Prostate gland (tissue), 2 donors: ENCODE measurements at regions not wholly inside any gene's neighbourhood (a gene's known extent, or its start where the extent isn't known, plus 50 kb on each side); places are given as distances from the start of the nearest gene placed in this dataset.

Experiments
- DNase-seq: peaks from one replicate; pipeline ENCODE4 v3.0.0-alpha.2; 2019; ENCODE audit warnings: low spot score
- H3K27ac ChIP-seq, 2 donors: fragments of 200-600 bp; sonication (generic); 2 replicates each; pipeline ENCODE4 v1.5.1; 2017 to 2019
- H3K27me3 ChIP-seq: fragments of 200-600 bp; sonication (generic); replicated peaks from 2 replicates; pipeline ENCODE4 v1.5.1; 2019; ENCODE audit not compliant: insufficient read depth
- H3K36me3 ChIP-seq, 2 donors: fragments of 200-600 bp; sonication (generic); 1 replicate in 1 of 2; 2 replicates in 1 of 2; pipeline versions ENCODE4 v1.5.1 to v1.8.1; 2017 to 2019
- H3K4me1 ChIP-seq: fragments of 200-600 bp; sonication (generic); replicated peaks from 2 replicates; pipeline ENCODE4 v1.5.1; 2019
- H3K4me3 ChIP-seq, 2 donors: fragments of 200-600 bp; sonication (generic); 2 replicates each; pipeline ENCODE4 v1.5.1; 2017 to 2019
- H3K9me3 ChIP-seq: fragments of 200-600 bp; sonication (generic); 2 replicates; pipeline ENCODE4 v1.5.1; 2017
- CTCF ChIP-seq, 4 experiments: fragments of 200-600 bp in 2 of 4; fragments of 450-650 bp in 2 of 4; sonication (generic) in 2 of 4; IDR thresholded peaks; 1 replicate in 3 of 4; 2 replicates in 1 of 4; pipeline ENCODE4 v1.5.1; 2016 to 2019; ENCODE audit warnings: antibody characterized with exemption in 4 of 4, mild to moderate bottlenecking in 2 of 4, moderate library complexity in 2 of 4
- POLR2A ChIP-seq: fragments of 450-650 bp; IDR thresholded peaks from one replicate; pipeline ENCODE4 v1.6.1; 2016; ENCODE audit warnings: antibody characterized with exemption, mild to moderate bottlenecking
- POLR2AphosphoS5 ChIP-seq: sonication (generic); formaldehyde crosslinking; IDR thresholded peaks from one replicate; pipeline ENCODE4 v1.6.1; 2017; ENCODE audit warnings: antibody characterized with exemption
- WGBS: methylation state at CpG from one replicate; pipeline ENCODE4 v1.1.5; 2018; 5-methylcytosine and 5-hydroxymethylcytosine counted together
- intact Hi-C: fragments of 100-400 bp; cut with DNase I; formaldehyde crosslinking; loops from one replicate; pipeline ENCODE4 v1.14.2; 2022

GRCh38 chr4:81743731-81744435 is 272.2 kb upstream of the RASGEF1B start:
- Histone ChIP-seq H3K27me3 (no peaks in the 10 kb centered on the region), H3K27ac (no peak overlapping the region), H3K9me3 (no peaks in the 10 kb centered on the region), H3K4me1 (no peaks in the 10 kb centered on the region), H3K36me3 (no peaks in the 10 kb centered on the region), H3K4me3 (no peak overlapping the region)
- TF ChIP-seq POLR2A (no peak), CTCF (IDR thresholded peaks at IDR 0.05) (no peak), POLR2AphosphoS5 (no peak)
- intact Hi-C loops = no loop called here
- WGBS = 85% methylated on average over 9 of the region's 9 CpGs
- no peak for DNase-seq

DNA sequence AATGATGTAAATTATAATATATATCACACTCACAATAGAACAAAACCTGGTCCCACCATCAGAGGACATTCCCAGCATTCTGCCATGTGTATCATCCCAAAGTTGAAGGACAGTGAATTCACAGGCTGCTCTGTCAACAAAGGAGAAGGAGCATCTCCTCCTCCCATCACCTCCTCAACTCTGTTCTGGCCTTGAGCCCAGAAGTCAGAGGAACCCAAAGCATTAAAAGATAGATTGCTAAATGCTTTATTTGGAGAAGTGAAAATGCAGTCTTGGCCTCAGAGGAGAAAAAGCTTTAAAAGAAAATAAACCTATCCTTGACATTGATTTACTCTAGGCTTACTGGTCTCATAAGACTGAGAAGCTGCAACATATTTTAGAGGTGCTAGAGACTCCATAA is 268.8 kb upstream of the RASGEF1B start:
- TF ChIP-seq CTCF (IDR thresholded peaks at IDR 0.05) (no peak), POLR2AphosphoS5 (no peak), POLR2A (no peak)
- Histone ChIP-seq H3K36me3 (no peaks in the 10 kb centered on the region), H3K4me1 (no peaks in the 10 kb centered on the region), H3K4me3 (no peak overlapping the region), H3K27ac (no peak overlapping the region), H3K9me3 (no peaks in the 10 kb centered on the region), H3K27me3 (no peaks in the 10 kb centered on the region)
- DNase-seq = no peak
- intact Hi-C loops = no loop called here

- no peak for DNase-seq
- H3K36me3 ChIP-seq = no peaks in the 10 kb centered on the region
- no peak overlapping the region for H3K27ac ChIP-seq
- no peaks in the 10 kb centered on the region for H3K4me1 ChIP-seq
- H3K27me3 ChIP-seq = no peaks in the 10 kb centered on the region
- H3K9me3 ChIP-seq = no peaks in the 10 kb centered on the region
- intact Hi-C loops = no loop called here
- no peak overlapping the region for H3K4me3 ChIP-seq
- TF ChIP-seq POLR2AphosphoS5 (no peak), POLR2A (no peak), CTCF (IDR thresholded peaks at IDR 0.05) (no peak)
Measured at GRCh38 chr4:81738891-81739290, 267.2 kb upstream of the RASGEF1B start.

DNA sequence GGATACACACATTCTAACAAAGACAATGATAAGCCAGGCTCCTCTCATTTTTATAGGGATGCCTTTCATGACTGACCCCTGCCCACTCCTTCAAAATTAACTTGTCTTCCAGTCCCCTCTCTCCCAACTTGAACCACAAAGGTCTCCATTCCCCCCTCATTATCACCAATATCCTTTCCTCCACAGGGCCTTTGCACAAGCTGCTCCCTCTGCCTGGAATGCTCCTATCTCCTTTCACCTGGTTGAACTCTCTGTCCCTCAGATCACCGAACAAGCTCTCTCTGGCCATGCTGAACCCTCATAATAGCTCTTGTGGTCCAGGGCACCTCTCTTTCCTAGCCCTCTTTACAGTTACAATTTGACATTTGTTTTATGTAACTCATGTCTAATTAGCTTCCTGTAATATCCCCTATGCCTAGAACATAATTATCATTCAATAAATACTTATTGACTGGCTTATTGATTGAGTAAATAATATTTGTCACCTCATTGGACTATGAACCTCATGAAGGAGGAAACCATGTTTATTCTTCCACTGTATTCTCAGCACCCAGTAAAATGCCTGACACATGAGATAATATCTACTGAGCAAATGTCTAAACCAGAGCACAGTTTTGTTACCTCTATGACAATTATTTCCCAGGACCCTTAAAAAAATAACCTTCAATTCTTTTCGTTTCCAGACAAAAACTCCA is 266.3 kb upstream of the RASGEF1B start:
- Histone ChIP-seq H3K27me3 (no peaks in the 10 kb centered on the region), H3K4me1 (no peaks in the 10 kb centered on the region), H3K27ac (no peak overlapping the region), H3K36me3 (no peaks in the 10 kb centered on the region), H3K9me3 (no peaks in the 10 kb centered on the region), H3K4me3 (no peak overlapping the region)
- no peak for DNase-seq
- intact Hi-C loops = no loop called here
- WGBS = 73% methylated on average over 2 of the region's 2 CpGs
- no peak for TF ChIP-seq CTCF (IDR thresholded peaks at IDR 0.05)
- no peak for TF ChIP-seq POLR2A
- no peak for TF ChIP-seq POLR2AphosphoS5

GRCh38 chr4:81736324-81736723 is 264.6 kb upstream of the RASGEF1B start:
- no peaks in the 10 kb centered on the region for H3K36me3 ChIP-seq
- 75% methylated on average over 2 of the region's 2 CpGs for WGBS
- no peak for DNase-seq
- H3K27me3 ChIP-seq = no peaks in the 10 kb centered on the region
- H3K27ac ChIP-seq = no peak overlapping the region
- no peaks in the 10 kb centered on the region for H3K9me3 ChIP-seq
- H3K4me3 ChIP-seq = no peak overlapping the region
- TF ChIP-seq POLR2A (no peak), POLR2AphosphoS5 (no peak), CTCF (IDR thresholded peaks at IDR 0.05) (no peak)
- H3K4me1 ChIP-seq = no peaks in the 10 kb centered on the region
- intact Hi-C loops = no loop called here
